Erythroblast (primary cell): ENCODE measurements at regions not wholly inside any gene's neighbourhood (a gene's known extent, or its start where the extent isn't known, plus 50 kb on each side); places are given as distances from the start of the nearest gene placed in this dataset.

Experiments
- DNase-seq, 2 experiments: peaks; one replicate each; lab custom pipeline; 2025; lab: John Stamatoyannopoulos, UW
- GATA1 ChIP-seq: IDR thresholded peaks from 2 replicates; pipeline ENCODE4 v1.6.1; 2011; ENCODE audit warnings: low read depth, mild to moderate bottlenecking, control low read depth, low read length, moderate library complexity
- POLR2A ChIP-seq: IDR thresholded peaks from 2 replicates; pipeline ENCODE4 v1.6.1; 2011; ENCODE audit warnings: mild to moderate bottlenecking, low read length

DNA sequence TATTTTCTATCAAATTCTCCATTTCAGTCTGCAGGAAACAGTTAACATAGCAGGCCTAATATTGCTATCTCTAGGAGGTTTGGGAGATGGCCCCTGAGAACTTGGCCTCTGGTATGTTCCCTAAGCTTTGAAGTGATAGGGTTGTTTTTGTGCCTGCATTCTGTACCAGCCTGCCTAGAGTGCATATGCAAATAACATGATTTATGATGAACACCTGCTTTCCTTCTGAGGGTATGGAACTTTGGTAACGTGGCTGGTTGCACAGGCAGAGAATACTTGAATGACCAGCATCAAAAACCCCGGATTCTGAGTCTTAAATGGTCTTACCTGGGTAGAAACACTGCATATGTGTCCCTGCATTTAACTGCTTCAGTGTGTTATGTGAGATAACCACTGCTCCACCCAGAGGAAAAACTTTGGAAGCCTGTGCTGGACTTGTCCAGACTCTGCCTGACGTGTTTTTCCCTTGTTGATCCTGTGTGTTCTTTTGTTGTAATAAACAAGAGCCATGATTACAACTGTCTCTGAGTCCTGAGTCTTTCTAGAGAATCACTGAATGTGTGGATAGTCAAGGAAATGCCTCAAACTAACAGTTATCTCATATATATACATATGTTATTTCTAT, 111.3 kb upstream of the ABCA1 start:
- DNase-seq: no peak
- TF ChIP-seq POLR2A: no peak
- no peak for TF ChIP-seq GATA1

- TF ChIP-seq GATA1 (no peak), POLR2A (no peak)
These were observed 115.5 kb upstream of the ABCA1 start for GRCh38 chr9:105043370-105043936.

DNA sequence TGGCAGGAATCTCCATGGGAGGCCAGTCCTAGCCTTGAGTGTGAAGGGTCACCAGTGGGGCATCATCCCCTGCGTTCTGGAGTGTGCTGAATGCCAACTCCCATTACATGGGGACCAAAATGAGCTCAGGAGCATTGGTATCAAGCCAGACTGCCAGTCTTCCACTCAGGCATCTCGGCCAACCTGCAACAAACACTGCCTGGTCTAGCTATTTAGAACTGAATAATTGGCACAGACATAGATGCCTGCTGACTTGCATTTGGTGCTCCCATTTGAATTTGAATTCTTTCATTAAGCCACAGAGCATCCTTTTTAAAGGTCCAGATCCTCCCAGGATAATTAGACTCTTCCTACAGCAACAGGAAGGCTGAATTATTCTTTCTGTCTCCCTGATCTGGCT, 116.6 kb upstream of the ABCA1 start:
- DNase-seq: no peak
- TF ChIP-seq POLR2A: no peak
- no peak for TF ChIP-seq GATA1

More at GRCh38 chr9:105043370-105043936, 115.5 kb upstream of the ABCA1 start:
- no peak for DNase-seq

- no peak for DNase-seq
- no peak for TF ChIP-seq POLR2A
- TF ChIP-seq GATA1: no peak
These were observed 119.2 kb upstream of the ABCA1 start for GRCh38 chr9:105046907-105047741.

- DNase-seq: no peak
- no peak for TF ChIP-seq GATA1
- no peak for TF ChIP-seq POLR2A
These were observed 119.7 kb upstream of the ABCA1 start for GRCh38 chr9:105047742-105048041.

GRCh38 chr9:105048331-105048730, 120.4 kb upstream of the ABCA1 start:
- no peak for TF ChIP-seq GATA1
- no peak for TF ChIP-seq POLR2A
- no peak for DNase-seq

DNA sequence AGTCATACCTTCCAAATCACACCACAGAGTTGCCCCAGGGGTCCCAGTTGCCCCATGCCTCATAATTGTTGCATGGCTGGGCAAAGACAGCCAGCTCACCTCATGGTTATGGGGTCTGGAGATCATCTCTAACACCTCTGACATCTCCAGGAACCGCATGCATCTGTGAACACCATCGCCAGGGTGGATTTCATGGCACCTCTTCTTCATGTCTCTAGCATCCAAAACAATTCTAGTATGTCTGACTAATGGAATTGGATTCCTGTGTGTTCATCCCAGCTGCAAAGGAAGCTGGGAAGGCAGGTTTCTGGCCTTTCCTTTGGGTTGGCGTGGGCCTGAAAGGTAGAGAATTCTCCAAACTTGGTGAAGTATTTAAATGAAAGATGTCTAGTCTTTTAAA, 122.3 kb upstream of the ABCA1 start:
- TF ChIP-seq POLR2A (no peak), GATA1 (no peak)
- DNase-seq: no peak

GRCh38 chr9:105051897-105052296, 123.9 kb upstream of the ABCA1 start:
- DNase-seq: peak in 1 of 2 experiments; percentile 23
- TF ChIP-seq GATA1 (no peak), POLR2A (no peak)

DNA sequence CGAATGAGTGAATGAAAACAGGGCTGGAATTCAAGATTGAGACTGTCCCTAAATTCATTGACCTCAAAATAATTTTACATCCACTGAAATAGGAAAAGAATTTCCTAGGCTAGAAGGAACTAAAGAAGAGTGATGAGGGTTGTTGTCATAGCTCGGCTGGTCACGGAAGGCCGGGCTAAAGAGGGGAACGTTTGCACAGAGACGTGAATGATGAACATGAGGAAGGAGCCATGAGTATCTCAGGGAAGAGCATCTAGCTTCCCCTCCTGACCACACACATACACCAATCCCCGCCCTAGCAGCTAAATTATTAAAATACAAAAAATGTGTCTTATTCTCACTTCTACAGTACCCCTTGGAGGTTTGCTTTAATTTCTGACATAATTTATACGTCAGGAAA, 124.4 kb upstream of the ABCA1 start:
- TF ChIP-seq POLR2A: no peak
- no peak for TF ChIP-seq GATA1
- DNase-seq: no peak

DNA sequence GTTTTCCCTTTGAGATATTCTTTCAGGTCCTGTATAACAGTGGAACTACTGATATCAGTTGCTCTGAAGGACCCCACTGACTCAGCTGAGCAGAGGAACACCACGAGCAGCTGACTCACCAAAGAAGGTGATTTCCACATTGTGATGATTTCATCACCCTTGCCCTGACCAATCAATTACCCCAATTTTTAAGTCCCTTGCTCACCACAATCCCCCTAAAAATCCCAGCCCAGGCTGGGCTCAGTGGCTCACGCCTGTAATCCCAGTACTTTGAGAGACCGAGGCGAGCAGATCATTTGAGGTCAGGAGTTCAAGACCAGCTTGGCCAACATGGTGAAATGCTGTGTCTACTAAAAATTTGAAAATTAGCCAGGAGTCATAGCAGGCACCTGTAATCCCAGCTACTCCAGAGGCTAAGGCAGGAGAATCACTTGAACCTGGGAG, 125.3 kb upstream of the ABCA1 start:
- DNase-seq: peak; percentile 77 to 90
- no peak for TF ChIP-seq GATA1
- no peak for TF ChIP-seq POLR2A

DNA sequence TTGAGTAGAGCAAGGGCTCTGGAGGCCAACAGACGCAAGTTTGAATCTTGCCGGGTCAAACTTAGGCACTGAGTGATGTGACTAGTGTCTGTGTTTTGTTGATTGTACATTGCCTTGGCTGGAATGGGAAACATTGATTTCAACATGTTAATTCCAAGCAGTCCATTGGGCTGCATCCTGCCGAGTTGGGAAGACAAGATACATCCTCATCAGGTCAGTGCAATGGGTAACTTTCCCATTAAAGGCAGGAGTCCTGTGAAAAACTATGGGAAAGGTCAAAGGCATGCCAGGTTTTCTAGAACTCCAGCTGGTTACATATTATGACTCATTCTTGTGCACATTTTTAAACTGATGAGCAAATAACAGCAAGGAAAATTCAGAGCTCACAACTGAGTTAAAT, 126.5 kb upstream of the ABCA1 start:
- no peak for TF ChIP-seq GATA1
- TF ChIP-seq POLR2A: no peak
- peak in 1 of 2 experiments; percentile 45 for DNase-seq

DNA sequence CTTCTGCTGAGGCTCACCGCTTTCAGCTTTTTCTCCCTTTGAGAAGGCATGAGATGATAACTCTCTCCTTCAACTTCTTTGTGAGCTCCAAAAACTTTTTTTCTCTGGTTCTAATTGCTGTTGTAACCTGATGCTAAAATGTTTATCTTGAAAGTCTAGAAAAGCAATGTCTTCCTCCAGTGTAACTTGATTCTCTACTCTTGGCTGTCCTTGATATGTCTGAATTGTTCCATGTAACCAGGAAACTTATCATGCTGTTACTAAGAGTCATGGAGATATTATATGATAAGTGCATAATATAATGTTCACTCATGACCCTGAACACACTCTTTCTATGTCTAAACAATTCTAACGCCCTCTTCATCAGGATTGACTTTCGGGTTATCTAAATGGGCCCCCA, 128.0 kb upstream of the ABCA1 start:
- no peak for TF ChIP-seq GATA1
- DNase-seq: peak; percentile 36 to 46

DNA sequence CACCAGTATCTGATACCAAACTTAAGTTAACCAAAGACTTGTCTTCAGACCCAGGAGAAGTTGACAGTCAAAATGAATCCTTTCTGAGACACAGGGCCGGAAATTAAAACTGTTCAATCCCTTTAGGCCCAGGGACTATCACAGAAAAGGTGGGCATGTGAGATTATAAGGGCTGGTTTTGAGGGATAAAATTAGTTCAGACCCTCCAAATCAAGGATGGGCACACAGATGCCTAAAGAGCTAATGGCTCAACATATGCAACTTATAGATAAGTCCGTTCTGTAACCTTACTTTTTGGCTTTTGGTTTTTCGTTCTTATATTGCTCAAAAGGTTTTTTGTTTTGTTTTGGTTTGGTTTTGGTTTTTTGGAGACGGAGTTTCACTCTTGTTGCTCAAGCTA, 129.6 kb upstream of the ABCA1 start:
- TF ChIP-seq POLR2A (no peak), GATA1 (no peak)
- DNase-seq: peak; percentile 80 to 90

DNA sequence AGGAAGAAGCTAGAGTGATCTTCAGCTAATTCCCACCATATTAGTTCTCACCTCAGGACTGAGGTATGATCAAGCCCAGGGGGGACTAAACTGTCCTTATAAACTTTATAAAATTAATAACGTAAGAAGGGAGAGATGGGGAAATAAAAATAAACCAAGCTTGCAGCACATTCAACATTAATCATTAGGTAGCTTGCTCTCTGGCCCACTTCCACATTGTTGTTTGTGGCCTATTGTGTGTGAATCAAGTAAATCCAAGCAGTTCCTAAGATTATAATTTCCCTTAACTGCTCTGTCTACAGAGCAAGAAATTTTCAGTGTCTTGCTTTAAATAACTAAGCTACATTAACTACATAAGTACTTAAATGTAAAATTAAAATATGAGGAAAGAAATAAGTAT, 131.3 kb upstream of the ABCA1 start:
- no peak for DNase-seq
- TF ChIP-seq POLR2A (no peak), GATA1 (no peak)
